NB4 (cell line): ENCODE measurements at regions not wholly inside any gene's neighbourhood (a gene's known extent, or its start where the extent isn't known, plus 50 kb on each side); places are given as distances from the start of the nearest gene placed in this dataset.

Source experiments
- MYC ChIP-seq: IDR thresholded peaks from 2 replicates; pipeline ENCODE4 v1.6.1; 2011; ENCODE audit warnings: low read depth, low read length
- POLR2A ChIP-seq: IDR thresholded peaks from 2 replicates; pipeline ENCODE4 v1.6.1; 2011; ENCODE audit warnings: mild to moderate bottlenecking; ENCODE audit not compliant: insufficient read length; ENCODE audit errors: extremely low read depth
- TF ChIP-seq, protein P1 (sequence below): IDR thresholded peaks from one replicate; pipeline ENCODE4 v1.5.1; 2012; ENCODE audit warnings: low read depth, low read length
- TF ChIP-seq, protein P2 (sequence below): IDR thresholded peaks from 2 replicates; pipeline ENCODE4 v1.6.1; 2011; ENCODE audit warnings: low read depth, low read length

DNA sequence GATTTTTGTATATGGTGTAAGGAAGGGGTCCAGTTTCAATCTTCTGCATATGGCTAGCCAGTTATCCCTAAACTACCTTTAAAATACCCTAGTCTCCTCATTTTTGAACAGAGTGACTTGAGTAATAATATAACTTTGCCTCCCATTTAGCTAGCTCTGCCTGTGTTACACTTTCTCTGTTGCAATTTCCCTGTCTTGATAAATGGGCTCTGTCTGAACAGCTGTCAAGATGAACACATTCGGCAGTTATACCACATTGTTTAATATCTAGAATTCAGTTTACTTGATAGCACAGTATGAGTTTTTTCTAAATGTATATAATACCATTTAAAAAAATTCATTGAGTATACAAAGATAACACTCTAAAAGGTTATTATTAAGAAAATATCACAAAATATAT, 562.9 kb upstream of the FTMT start:
- TF ChIP-seq, protein P1, sequence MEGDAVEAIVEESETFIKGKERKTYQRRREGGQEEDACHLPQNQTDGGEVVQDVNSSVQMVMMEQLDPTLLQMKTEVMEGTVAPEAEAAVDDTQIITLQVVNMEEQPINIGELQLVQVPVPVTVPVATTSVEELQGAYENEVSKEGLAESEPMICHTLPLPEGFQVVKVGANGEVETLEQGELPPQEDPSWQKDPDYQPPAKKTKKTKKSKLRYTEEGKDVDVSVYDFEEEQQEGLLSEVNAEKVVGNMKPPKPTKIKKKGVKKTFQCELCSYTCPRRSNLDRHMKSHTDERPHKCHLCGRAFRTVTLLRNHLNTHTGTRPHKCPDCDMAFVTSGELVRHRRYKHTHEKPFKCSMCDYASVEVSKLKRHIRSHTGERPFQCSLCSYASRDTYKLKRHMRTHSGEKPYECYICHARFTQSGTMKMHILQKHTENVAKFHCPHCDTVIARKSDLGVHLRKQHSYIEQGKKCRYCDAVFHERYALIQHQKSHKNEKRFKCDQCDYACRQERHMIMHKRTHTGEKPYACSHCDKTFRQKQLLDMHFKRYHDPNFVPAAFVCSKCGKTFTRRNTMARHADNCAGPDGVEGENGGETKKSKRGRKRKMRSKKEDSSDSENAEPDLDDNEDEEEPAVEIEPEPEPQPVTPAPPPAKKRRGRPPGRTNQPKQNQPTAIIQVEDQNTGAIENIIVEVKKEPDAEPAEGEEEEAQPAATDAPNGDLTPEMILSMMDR, result no peak
- TF ChIP-seq POLR2A (no peak), MYC (no peak)
- TF ChIP-seq, protein P2, sequence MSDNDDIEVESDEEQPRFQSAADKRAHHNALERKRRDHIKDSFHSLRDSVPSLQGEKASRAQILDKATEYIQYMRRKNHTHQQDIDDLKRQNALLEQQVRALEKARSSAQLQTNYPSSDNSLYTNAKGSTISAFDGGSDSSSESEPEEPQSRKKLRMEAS, result no peak
